Sigmoid colon (tissue), 4 donors: ENCODE measurements at regions not wholly inside any gene's neighbourhood (a gene's known extent, or its start where the extent isn't known, plus 50 kb on each side); places are given as distances from the start of the nearest gene placed in this dataset.

Experiments
- CTCF ChIP-seq, 4 experiments: fragments of 450-650 bp in 3 of 4; fragments of 200-600 bp in 1 of 4; IDR thresholded peaks; one replicate each; pipeline ENCODE4 v1.5.1; 2016 to 2019; ENCODE audit warnings: antibody characterized with exemption in 4 of 4, mild to moderate bottlenecking in 3 of 4, moderate library complexity in 2 of 4
- POLR2A ChIP-seq, 2 donors: fragments of 450-650 bp; IDR thresholded peaks; one replicate each; pipeline ENCODE4 v1.6.1; 2016; ENCODE audit warnings: antibody characterized with exemption in 2 of 2, mild to moderate bottlenecking in 2 of 2, moderate library complexity in 2 of 2
- POLR2AphosphoS5 ChIP-seq, 4 donors: sonication (generic); formaldehyde crosslinking; IDR thresholded peaks; one replicate each; pipeline ENCODE4 v1.6.1; 2017; ENCODE audit warnings: antibody characterized with exemption in 4 of 4

GRCh38 chr7:142583446-142583845, 165.8 kb upstream of the PRSS1 start:
- TF ChIP-seq CTCF (IDR thresholded peaks at IDR 0.05) (no peak), POLR2AphosphoS5 (IDR thresholded peaks at IDR 0.05) (no peak), POLR2A (IDR thresholded peaks at IDR 0.05) (no peak)
